PC-3 (cell line): ENCODE measurements at regions not wholly inside any gene's neighbourhood (a gene's known extent, or its start where the extent isn't known, plus 50 kb on each side); places are given as distances from the start of the nearest gene placed in this dataset.

Experiments
- ATAC-seq: fragments of 200-7000 bp; cut with Tn5 transposase; 2 replicates; pipeline ENCODE4 v1.9.1; 2020; ENCODE audit warnings: mild to moderate bottlenecking, moderate library complexity
- BruUV-seq: library from RNA; stranded (reverse); fragments of 400-500 nt; replicated peaks from 2 replicates; lab custom pipeline; 2021; lab: Mats Ljungman, UMichigan
- CTCF ChIA-PET: fragments of 300-600 bp; sonication (Branson Sonifier 250); formaldehyde crosslinking; loops from one replicate; lab custom pipeline; 2022; ENCODE audit warnings: antibody characterized with exemption; lab: Charles Lee
- POLR2A ChIA-PET: fragments of 300-600 bp; sonication (Branson Sonifier 250); formaldehyde crosslinking; loops from one replicate; lab custom pipeline; 2022; ENCODE audit warnings: antibody characterized with exemption; ENCODE audit not compliant: unreplicated experiment; lab: Charles Lee
- DNase-seq: peaks from one replicate; pipeline ENCODE4 v3.0.0-alpha.2; 2015
- H2AFZ ChIP-seq: fragments of 300-600 bp; sonication (generic); 2 replicates; pipeline ENCODE4 v1.6.0; 2016; ENCODE audit warnings: antibody characterized with exemption, low read length
- H3F3A ChIP-seq: fragments of 300-600 bp; sonication (generic); one replicate; pipeline ENCODE4 v1.6.0; 2017; ENCODE audit warnings: antibody characterized with exemption, low read length, control low read depth, mild to moderate bottlenecking; ENCODE audit not compliant: unreplicated experiment
- H3K27ac ChIP-seq: fragments of 300-600 bp; sonication (generic); 2 replicates; pipeline ENCODE4 v1.5.1; 2016; ENCODE audit warnings: mild to moderate bottlenecking, low read length
- H3K27me3 ChIP-seq: fragments of 300-600 bp; sonication (generic); 2 replicates; pipeline ENCODE4 v1.6.1; 2016; ENCODE audit warnings: low read length, mixed read lengths
- H3K36me3 ChIP-seq: fragments of 300-600 bp; sonication (generic); 2 replicates; pipeline ENCODE4 v1.6.1; 2016; ENCODE audit warnings: low read depth, mixed run types, low read length, mixed read lengths
- H3K4me1 ChIP-seq: fragments of 300-600 bp; sonication (generic); 2 replicates; pipeline ENCODE4 v1.5.1; 2016; ENCODE audit warnings: low read length; ENCODE audit not compliant: insufficient read depth
- H3K4me2 ChIP-seq: fragments of 300-600 bp; sonication (generic); 2 replicates; pipeline ENCODE4 v1.6.0; 2016; ENCODE audit warnings: low read length
- H3K4me3 ChIP-seq: fragments of 300-600 bp; sonication (generic); 2 replicates; pipeline ENCODE4 v1.5.1; 2016; ENCODE audit warnings: mild to moderate bottlenecking, low read length, mixed read lengths
- H3K79me2 ChIP-seq: fragments of 300-600 bp; sonication (generic); 2 replicates; pipeline ENCODE4 v1.6.1; 2017; ENCODE audit warnings: low read length, mixed read lengths
- H3K9ac ChIP-seq: fragments of 300-600 bp; sonication (generic); 2 replicates; pipeline ENCODE4 v1.6.0; 2016; ENCODE audit warnings: mild to moderate bottlenecking, low read length
- H3K9me2 ChIP-seq: fragments of 300-600 bp; sonication (generic); replicated peaks from 2 replicates; pipeline ENCODE4 v1.6.1; 2016; ENCODE audit warnings: mixed run types, low read length, mixed read lengths
- H3K9me3 ChIP-seq: fragments of 300-600 bp; sonication (generic); 2 replicates; pipeline ENCODE4 v1.6.1; 2016; ENCODE audit warnings: low read length, mixed read lengths
- H4K20me1 ChIP-seq: fragments of 300-600 bp; sonication (generic); 2 replicates; pipeline ENCODE4 v1.6.1; 2016; ENCODE audit warnings: low read length, mixed read lengths
- CTCF ChIP-seq: fragments of 300-600 bp; sonication (generic); conservative IDR thresholded peaks from 2 replicates; pipeline ENCODE4 v1.5.1; 2017; ENCODE audit warnings: antibody characterized with exemption, low read depth, mild to moderate bottlenecking, low read length
- EZH2 ChIP-seq: fragments of 300-600 bp; sonication (generic); IDR thresholded peaks from one replicate; pipeline ENCODE4 v1.6.1; 2017; ENCODE audit warnings: antibody characterized with exemption, mild to moderate bottlenecking, low read length; ENCODE audit not compliant: unreplicated experiment
- EZH2phosphoT487 ChIP-seq: fragments of 300-600 bp; sonication (generic); IDR thresholded peaks from 2 replicates; pipeline ENCODE4 v1.6.1; 2018; ENCODE audit warnings: mild to moderate bottlenecking, antibody characterized with exemption, low read length, borderline replicate concordance
- intact Hi-C: fragments of 100-400 bp; cut with micrococcal nuclease; formaldehyde crosslinking; loops from 2 replicates; pipeline ENCODE4 v1.9.0; 2023

GRCh38 chr5:27996665-27997064 lies 958.3 kb upstream of the CDH9 start:
- no peaks in the 10 kb centered on the region for H3F3A ChIP-seq
- H3K27me3 ChIP-seq: no peaks in the 10 kb centered on the region
- ChIA-PET POLR2A (no interaction called here), CTCF (no interaction called here)
- H3K9me3 ChIP-seq: no peaks in the 10 kb centered on the region
- no peak overlapping the region for H3K9ac ChIP-seq
- BruUV-seq: no TSS peak
- DNase-seq: no peak
- H4K20me1 ChIP-seq: no peaks in the 10 kb centered on the region
- no peaks in the 10 kb centered on the region for H3K36me3 ChIP-seq
- TF ChIP-seq EZH2phosphoT487 (no peak), CTCF (no peak), EZH2 (no peak)
- intact Hi-C loops: no loop called here
- no peak for ATAC-seq
- H3K4me2 ChIP-seq: no peak overlapping the region
- H3K9me2 ChIP-seq: no peaks in the 10 kb centered on the region
- H3K79me2 ChIP-seq: no peaks in the 10 kb centered on the region
- H3K4me1 ChIP-seq: no peaks in the 10 kb centered on the region
- no peak overlapping the region for H3K4me3 ChIP-seq
- no peak overlapping the region for H2AFZ ChIP-seq
- H3K27ac ChIP-seq: no peak overlapping the region

GRCh38 chr5:27995867-27996266 lies 957.5 kb upstream of the CDH9 start:
- Histone ChIP-seq H2AFZ (no peak overlapping the region), H3K9me3 (no peaks in the 10 kb centered on the region), H3K36me3 (no peaks in the 10 kb centered on the region), H3K4me1 (no peaks in the 10 kb centered on the region), H3K79me2 (no peaks in the 10 kb centered on the region), H3K4me2 (no peak overlapping the region), H3K4me3 (no peak overlapping the region), H4K20me1 (no peaks in the 10 kb centered on the region), H3K27me3 (no peaks in the 10 kb centered on the region), H3K27ac (no peak overlapping the region), H3F3A (no peaks in the 10 kb centered on the region), H3K9ac (no peak overlapping the region), H3K9me2 (no peaks in the 10 kb centered on the region)
- DNase-seq (no peak), ATAC-seq (no peak)
- no TSS peak for BruUV-seq
- CTCF ChIA-PET: no interaction called here
- intact Hi-C loops: no loop called here
- POLR2A ChIA-PET: no interaction called here
- TF ChIP-seq CTCF (no peak), EZH2phosphoT487 (no peak), EZH2 (no peak)

- ChIA-PET POLR2A (no interaction called here), CTCF (no interaction called here)
- intact Hi-C loops: no loop called here
- Histone ChIP-seq H3K27ac (no peak overlapping the region), H3K9me2 (no peaks in the 10 kb centered on the region), H3K79me2 (no peaks in the 10 kb centered on the region), H3K27me3 (no peaks in the 10 kb centered on the region), H3K9ac (no peak overlapping the region), H2AFZ (no peak overlapping the region), H4K20me1 (no peaks in the 10 kb centered on the region), H3K9me3 (no peaks in the 10 kb centered on the region), H3F3A (no peaks in the 10 kb centered on the region), H3K4me2 (no peak overlapping the region), H3K4me1 (no peaks in the 10 kb centered on the region), H3K36me3 (no peaks in the 10 kb centered on the region), H3K4me3 (no peak overlapping the region)
- BruUV-seq: no TSS peak
- ATAC-seq (no peak), DNase-seq (no peak)
- TF ChIP-seq CTCF (no peak), EZH2 (no peak), EZH2phosphoT487 (no peak)
These were observed 939.9 kb upstream of the CDH9 start for GRCh38 chr5:27978322-27978721.
